PC-9 (cell line): ENCODE measurements at regions not wholly inside any gene's neighbourhood (a gene's known extent, or its start where the extent isn't known, plus 50 kb on each side); places are given as distances from the start of the nearest gene placed in this dataset.

Experiments
- CTCF ChIP-seq: fragments of 200-600 bp; sonication (generic); conservative IDR thresholded peaks from 2 replicates; pipeline ENCODE4 v1.6.1; 2017; ENCODE audit warnings: mixed run types, antibody characterized with exemption, mild to moderate bottlenecking, moderate library complexity
- EZH2 ChIP-seq: fragments of 200-600 bp; sonication (generic); IDR thresholded peaks from 2 replicates; pipeline ENCODE4 v1.8.0; 2017; ENCODE audit warnings: antibody characterized with exemption, low read depth

GRCh38 chr22:49453771-49454170, 373.9 kb downstream of the BRD1 start:
- TF ChIP-seq CTCF (no peak), EZH2 (no peak)
